ENCODE measurements at regions not wholly inside any gene's neighbourhood (a gene's known extent, or its start where the extent isn't known, plus 50 kb on each side); places are given as distances from the start of the nearest gene placed in this dataset.

DNA sequence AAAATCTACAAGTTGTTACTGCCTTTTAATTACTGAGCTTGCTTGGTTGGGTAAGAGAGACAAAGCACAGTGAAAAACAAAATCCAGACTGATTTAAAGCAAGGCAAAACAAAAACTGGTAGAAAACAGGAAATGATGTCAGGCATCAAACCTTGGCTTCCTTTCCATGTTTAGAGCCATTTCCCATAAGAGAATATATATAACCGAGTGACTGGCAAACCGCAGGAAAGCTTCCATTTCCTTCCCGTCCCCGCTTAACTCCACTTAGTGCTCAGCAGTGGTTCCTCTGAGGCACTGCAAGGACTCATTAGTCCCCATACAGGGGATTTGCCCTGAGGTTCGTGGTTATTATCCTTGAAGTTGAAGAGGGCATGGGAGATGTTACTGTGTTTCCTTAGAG lies 446.3 kb downstream of the LPIN1 start:
- H3K27ac ChIP-seq (ENCODE audit: low read length): peak overlapping the region; percentile 27

DNA sequence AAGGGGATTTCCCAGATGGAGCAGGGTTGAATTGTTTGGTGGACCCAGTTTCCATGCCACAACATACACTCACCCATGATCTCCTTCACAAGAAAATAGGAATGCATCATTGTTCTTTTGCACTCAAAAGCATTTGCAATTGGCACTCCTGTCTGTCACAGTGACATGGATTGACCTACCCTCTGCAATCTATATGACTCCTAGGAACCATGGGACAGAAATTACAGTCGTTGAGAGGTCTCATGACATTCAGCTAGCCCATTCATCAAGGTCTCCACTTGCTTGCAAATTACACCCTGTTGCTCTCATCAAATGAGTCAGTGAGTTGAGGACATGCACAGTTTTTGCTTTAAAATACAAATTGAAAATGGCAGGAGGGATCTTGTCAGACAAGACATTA lies 448.5 kb downstream of the LPIN1 start:
- TF ChIP-seq, protein P1, sequence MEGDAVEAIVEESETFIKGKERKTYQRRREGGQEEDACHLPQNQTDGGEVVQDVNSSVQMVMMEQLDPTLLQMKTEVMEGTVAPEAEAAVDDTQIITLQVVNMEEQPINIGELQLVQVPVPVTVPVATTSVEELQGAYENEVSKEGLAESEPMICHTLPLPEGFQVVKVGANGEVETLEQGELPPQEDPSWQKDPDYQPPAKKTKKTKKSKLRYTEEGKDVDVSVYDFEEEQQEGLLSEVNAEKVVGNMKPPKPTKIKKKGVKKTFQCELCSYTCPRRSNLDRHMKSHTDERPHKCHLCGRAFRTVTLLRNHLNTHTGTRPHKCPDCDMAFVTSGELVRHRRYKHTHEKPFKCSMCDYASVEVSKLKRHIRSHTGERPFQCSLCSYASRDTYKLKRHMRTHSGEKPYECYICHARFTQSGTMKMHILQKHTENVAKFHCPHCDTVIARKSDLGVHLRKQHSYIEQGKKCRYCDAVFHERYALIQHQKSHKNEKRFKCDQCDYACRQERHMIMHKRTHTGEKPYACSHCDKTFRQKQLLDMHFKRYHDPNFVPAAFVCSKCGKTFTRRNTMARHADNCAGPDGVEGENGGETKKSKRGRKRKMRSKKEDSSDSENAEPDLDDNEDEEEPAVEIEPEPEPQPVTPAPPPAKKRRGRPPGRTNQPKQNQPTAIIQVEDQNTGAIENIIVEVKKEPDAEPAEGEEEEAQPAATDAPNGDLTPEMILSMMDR (IDR thresholded peaks at IDR 0.05; ENCODE audit: borderline replicate concordance, extremely low read depth, low read length, poor library complexity, severe bottlenecking): no peak
- no peak overlapping the region for H3K4me3 ChIP-seq (ENCODE audit: low read depth in 1 of 2, low read length in 2 of 2)
- no peak for DNase-seq
- H3K27ac ChIP-seq (ENCODE audit: low read length): no peak overlapping the region
- no peaks in the 10 kb centered on the region for H3K27me3 ChIP-seq (ENCODE audit: insufficient read depth, low read length, poor library complexity)
- H4K20me1 ChIP-seq (ENCODE audit: insufficient read depth, low read length): no peaks in the 10 kb centered on the region
- H3K9ac ChIP-seq (ENCODE audit: low read depth, low read length): no peak overlapping the region
- H3K9me3 ChIP-seq (ENCODE audit: insufficient read depth, low read length, severe bottlenecking): no peaks in the 10 kb centered on the region
- no peaks in the 10 kb centered on the region for H3K36me3 ChIP-seq (ENCODE audit: insufficient read depth, low read length)
- no peak overlapping the region for H2AFZ ChIP-seq (ENCODE audit: low read depth, low read length)
- no peak overlapping the region for H3K4me2 ChIP-seq (ENCODE audit: insufficient read depth, low read length)
- H3K79me2 ChIP-seq (ENCODE audit: insufficient read depth, low read length): no peaks in the 10 kb centered on the region
- ATAC-seq (ENCODE audit: insufficient read depth, low read depth): no peak
- H3K4me1 ChIP-seq (ENCODE audit: insufficient read depth, low read length): peaks cover 9% of the 10 kb centered on the region

More for the DNA sequence above, 446.3 kb downstream of the LPIN1 start:
- Histone ChIP-seq H2AFZ (ENCODE audit: low read depth, low read length) (peak overlapping the region; percentile 63), H3K9ac (ENCODE audit: low read depth, low read length) (no peak overlapping the region), H4K20me1 (ENCODE audit: insufficient read depth, low read length) (no peaks in the 10 kb centered on the region), H3K4me3 (ENCODE audit: low read depth in 1 of 2, low read length in 2 of 2) (no peak overlapping the region), H3K27me3 (ENCODE audit: insufficient read depth, low read length, poor library complexity) (no peaks in the 10 kb centered on the region), H3K79me2 (ENCODE audit: insufficient read depth, low read length) (no peaks in the 10 kb centered on the region), H3K4me2 (ENCODE audit: insufficient read depth, low read length) (no peak overlapping the region), H3K4me1 (ENCODE audit: insufficient read depth, low read length) (peaks cover 9% of the 10 kb centered on the region), H3K9me3 (ENCODE audit: insufficient read depth, low read length, severe bottlenecking) (no peaks in the 10 kb centered on the region), H3K36me3 (ENCODE audit: insufficient read depth, low read length) (no peaks in the 10 kb centered on the region)
- peak; percentile 26 for DNase-seq
- no peak for TF ChIP-seq EZH2 (IDR thresholded peaks at IDR 0.05; ENCODE audit: borderline replicate concordance, low read depth, low read length, severe bottlenecking)
- TF ChIP-seq, protein P1 (IDR thresholded peaks at IDR 0.05; ENCODE audit: borderline replicate concordance, extremely low read depth, low read length, poor library complexity, severe bottlenecking): no peak
- peak; percentile 79 for ATAC-seq (ENCODE audit: insufficient read depth, low read depth)

DNA sequence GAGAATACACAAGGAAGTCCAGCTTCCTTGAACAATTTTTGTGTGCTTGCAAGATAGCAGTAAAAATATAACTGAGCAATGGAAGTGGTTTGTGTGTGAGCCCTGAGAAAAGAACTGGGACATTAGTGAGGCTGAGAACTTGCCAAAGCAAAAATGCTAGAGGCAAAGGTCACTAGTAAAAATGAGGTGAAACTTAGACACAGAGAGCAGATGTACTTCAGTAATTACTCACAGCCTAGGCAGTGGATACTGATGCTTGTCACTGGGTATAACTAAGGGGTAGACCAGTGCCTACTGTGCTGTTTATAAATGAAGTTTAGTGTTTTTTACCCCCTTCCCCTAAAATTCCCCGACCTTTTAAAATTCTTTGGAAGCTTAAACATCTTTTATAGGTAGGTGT lies 450.1 kb downstream of the LPIN1 start:
- H2AFZ ChIP-seq (ENCODE audit: low read depth, low read length): no peak overlapping the region
- H3K4me3 ChIP-seq (ENCODE audit: low read depth in 1 of 2, low read length in 2 of 2): no peak overlapping the region
- H3K9ac ChIP-seq (ENCODE audit: low read depth, low read length): no peak overlapping the region
- H3K36me3 ChIP-seq (ENCODE audit: insufficient read depth, low read length): no peaks in the 10 kb centered on the region
- DNase-seq (no peak), ATAC-seq (ENCODE audit: insufficient read depth, low read depth) (no peak)
- no peaks in the 10 kb centered on the region for H3K9me3 ChIP-seq (ENCODE audit: insufficient read depth, low read length, severe bottlenecking)
- no peak overlapping the region for H3K27ac ChIP-seq (ENCODE audit: low read length)
- H4K20me1 ChIP-seq (ENCODE audit: insufficient read depth, low read length): no peaks in the 10 kb centered on the region
- peaks cover 9% of the 10 kb centered on the region for H3K4me1 ChIP-seq (ENCODE audit: insufficient read depth, low read length)
- TF ChIP-seq, protein P1 (IDR thresholded peaks at IDR 0.05; ENCODE audit: borderline replicate concordance, extremely low read depth, low read length, poor library complexity, severe bottlenecking): no peak
- TF ChIP-seq EZH2 (IDR thresholded peaks at IDR 0.05; ENCODE audit: borderline replicate concordance, low read depth, low read length, severe bottlenecking): no peak
- no peaks in the 10 kb centered on the region for H3K79me2 ChIP-seq (ENCODE audit: insufficient read depth, low read length)
- H3K27me3 ChIP-seq (ENCODE audit: insufficient read depth, low read length, poor library complexity): no peaks in the 10 kb centered on the region
- H3K4me2 ChIP-seq (ENCODE audit: insufficient read depth, low read length): no peak overlapping the region

DNA sequence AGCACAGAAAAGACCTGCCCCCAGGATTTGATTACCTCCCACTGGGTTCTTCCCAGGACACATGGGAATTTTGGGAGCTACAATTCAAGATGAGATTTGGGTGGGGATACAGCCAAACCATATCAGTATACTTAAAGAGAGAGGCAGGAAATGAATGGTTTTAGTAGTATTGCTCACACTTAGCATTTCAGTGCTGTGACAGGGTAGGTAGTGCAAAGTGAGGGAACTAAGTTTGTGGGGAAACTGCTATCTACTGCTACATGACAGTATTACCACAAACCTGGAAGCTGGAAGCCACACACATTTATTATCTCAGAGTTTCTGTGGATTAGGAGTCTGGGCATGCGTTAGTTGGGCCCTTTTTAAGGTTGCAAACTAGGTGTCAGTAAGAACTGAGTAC lies 450.7 kb downstream of the LPIN1 start:
- peaks cover 9% of the 10 kb centered on the region for H3K4me1 ChIP-seq (ENCODE audit: insufficient read depth, low read length)
- ATAC-seq (ENCODE audit: insufficient read depth, low read depth) (no peak), DNase-seq (no peak)
- H3K9me3 ChIP-seq (ENCODE audit: insufficient read depth, low read length, severe bottlenecking): no peaks in the 10 kb centered on the region
- no peaks in the 10 kb centered on the region for H3K79me2 ChIP-seq (ENCODE audit: insufficient read depth, low read length)
- H3K27ac ChIP-seq (ENCODE audit: low read length): no peak overlapping the region
- no peaks in the 10 kb centered on the region for H3K36me3 ChIP-seq (ENCODE audit: insufficient read depth, low read length)
- no peak overlapping the region for H3K4me3 ChIP-seq (ENCODE audit: low read depth in 1 of 2, low read length in 2 of 2)
- no peak overlapping the region for H3K4me2 ChIP-seq (ENCODE audit: insufficient read depth, low read length)
- TF ChIP-seq EZH2 (IDR thresholded peaks at IDR 0.05; ENCODE audit: borderline replicate concordance, low read depth, low read length, severe bottlenecking): no peak
- TF ChIP-seq, protein P1 (IDR thresholded peaks at IDR 0.05; ENCODE audit: borderline replicate concordance, extremely low read depth, low read length, poor library complexity, severe bottlenecking): no peak
- H3K9ac ChIP-seq (ENCODE audit: low read depth, low read length): no peak overlapping the region
- H4K20me1 ChIP-seq (ENCODE audit: insufficient read depth, low read length): no peaks in the 10 kb centered on the region
- H3K27me3 ChIP-seq (ENCODE audit: insufficient read depth, low read length, poor library complexity): no peaks in the 10 kb centered on the region
- 0 out of 2 replicates have a peak overlapping the region, but pooled peaks have one; percentile 5 for H2AFZ ChIP-seq (ENCODE audit: low read depth, low read length)
